ENCODE measurements at regions not wholly inside any gene's neighbourhood (a gene's known extent, or its start where the extent isn't known, plus 50 kb on each side); places are given as distances from the start of the nearest gene placed in this dataset.
"Not testable (repeated sequence)": the region's sequence is repeated elsewhere in the genome, so short reads cannot be mapped to it uniquely, and the experiment has no call there.

- Histone ChIP-seq H3K27ac (no peak overlapping the region), H3K4me1 (replicated peaks) (no peaks in the 10 kb centered on the region), H3K27me3 (replicated peaks) (no peaks in the 10 kb centered on the region), H3K36me3 (no peaks in the 10 kb centered on the region), H3K9me3 (replicated peaks) (no peaks in the 10 kb centered on the region), H3K4me3 (no peak overlapping the region)
- DNase-seq (ENCODE audit: low read depth in 1 of 2, low spot score in 2 of 2), result no peak
These were observed 201.3 kb upstream of the STS start for GRCh38 chrX:6946168-6946567.

- H3K27ac ChIP-seq, result no peak overlapping the region
- no peaks in the 10 kb centered on the region for H3K27me3 ChIP-seq (replicated peaks)
- H3K36me3 ChIP-seq, result no peaks in the 10 kb centered on the region
- H3K4me3 ChIP-seq, result no peak overlapping the region
- H3K9me3 ChIP-seq (replicated peaks), result no peaks in the 10 kb centered on the region
- DNase-seq (ENCODE audit: low read depth in 1 of 2, low spot score in 2 of 2), result no peak
- H3K4me1 ChIP-seq (replicated peaks), result no peaks in the 10 kb centered on the region
These were observed 206.5 kb upstream of the STS start for GRCh38 chrX:6941041-6941440.

- H3K27ac ChIP-seq; H3K36me3 ChIP-seq; H3K27me3 ChIP-seq (replicated peaks); H3K4me3 ChIP-seq; H3K4me1 ChIP-seq (replicated peaks); DNase-seq (ENCODE audit: low read depth in 1 of 2, low spot score in 2 of 2); H3K9me3 ChIP-seq (replicated peaks): not testable (repeated sequence)
These were observed 214.6 kb upstream of the STS start for GRCh38 chrX:6932942-6933341.

- Histone ChIP-seq H3K27me3 (replicated peaks) (no peaks in the 10 kb centered on the region), H3K27ac (no peak overlapping the region), H3K36me3 (no peaks in the 10 kb centered on the region), H3K4me1 (replicated peaks) (no peaks in the 10 kb centered on the region), H3K9me3 (replicated peaks) (no peaks in the 10 kb centered on the region), H3K4me3 (no peak overlapping the region)
- DNase-seq (ENCODE audit: low read depth in 1 of 2, low spot score in 2 of 2), result no peak
These were observed 217.1 kb upstream of the STS start for GRCh38 chrX:6930307-6930849.

- Histone ChIP-seq H3K9me3 (replicated peaks) (no peaks in the 10 kb centered on the region), H3K4me3 (no peak overlapping the region), H3K27ac (no peak overlapping the region), H3K4me1 (replicated peaks) (no peaks in the 10 kb centered on the region), H3K36me3 (no peaks in the 10 kb centered on the region), H3K27me3 (replicated peaks) (no peaks in the 10 kb centered on the region)
- DNase-seq (ENCODE audit: low read depth in 1 of 2, low spot score in 2 of 2), result no peak
These were observed 223.0 kb upstream of the STS start for GRCh38 chrX:6924443-6925077.

- Histone ChIP-seq H3K36me3 (no peaks in the 10 kb centered on the region), H3K27me3 (replicated peaks) (no peaks in the 10 kb centered on the region), H3K9me3 (replicated peaks) (no peaks in the 10 kb centered on the region), H3K4me3 (no peak overlapping the region), H3K27ac (no peak overlapping the region), H3K4me1 (replicated peaks) (no peaks in the 10 kb centered on the region)
- DNase-seq (ENCODE audit: low read depth in 1 of 2, low spot score in 2 of 2), result no peak
These were observed 229.8 kb upstream of the STS start for GRCh38 chrX:6917666-6918065.

GRCh38 chrX:6910218-6910617 lies 237.3 kb upstream of the STS start:
- Histone ChIP-seq H3K9me3 (replicated peaks) (no peaks in the 10 kb centered on the region), H3K27ac (no peak overlapping the region), H3K4me1 (replicated peaks) (no peaks in the 10 kb centered on the region), H3K36me3 (no peaks in the 10 kb centered on the region), H3K4me3 (no peak overlapping the region), H3K27me3 (replicated peaks) (no peaks in the 10 kb centered on the region)
- no peak for DNase-seq (ENCODE audit: low read depth in 1 of 2, low spot score in 2 of 2)

GRCh38 chrX:6909396-6909795 lies 238.1 kb upstream of the STS start:
- no peaks in the 10 kb centered on the region for H3K4me1 ChIP-seq (replicated peaks)
- DNase-seq (ENCODE audit: low read depth in 1 of 2, low spot score in 2 of 2), result no peak
- no peaks in the 10 kb centered on the region for H3K27me3 ChIP-seq (replicated peaks)
- no peak overlapping the region for H3K4me3 ChIP-seq
- H3K36me3 ChIP-seq, result no peaks in the 10 kb centered on the region
- H3K9me3 ChIP-seq (replicated peaks), result no peaks in the 10 kb centered on the region
- no peak overlapping the region for H3K27ac ChIP-seq

GRCh38 chrX:6906608-6907007 lies 240.9 kb upstream of the STS start:
- H3K27ac ChIP-seq, result no peak overlapping the region
- H3K27me3 ChIP-seq (replicated peaks), result no peaks in the 10 kb centered on the region
- no peak for DNase-seq (ENCODE audit: low read depth in 1 of 2, low spot score in 2 of 2)
- no peaks in the 10 kb centered on the region for H3K9me3 ChIP-seq (replicated peaks)
- no peaks in the 10 kb centered on the region for H3K36me3 ChIP-seq
- no peak overlapping the region for H3K4me3 ChIP-seq
- H3K4me1 ChIP-seq (replicated peaks), result no peaks in the 10 kb centered on the region

GRCh38 chrX:6904156-6904555 lies 243.4 kb upstream of the STS start:
- H3K4me3 ChIP-seq, result no peak overlapping the region
- no peaks in the 10 kb centered on the region for H3K9me3 ChIP-seq (replicated peaks)
- no peaks in the 10 kb centered on the region for H3K4me1 ChIP-seq (replicated peaks)
- DNase-seq (ENCODE audit: low read depth in 1 of 2, low spot score in 2 of 2), result no peak
- H3K36me3 ChIP-seq, result no peaks in the 10 kb centered on the region
- no peaks in the 10 kb centered on the region for H3K27me3 ChIP-seq (replicated peaks)
- H3K27ac ChIP-seq, result no peak overlapping the region

- no peak for DNase-seq (ENCODE audit: low read depth in 1 of 2, low spot score in 2 of 2)
- H3K4me1 ChIP-seq (replicated peaks), result no peaks in the 10 kb centered on the region
- no peak overlapping the region for H3K4me3 ChIP-seq
- H3K9me3 ChIP-seq (replicated peaks), result no peaks in the 10 kb centered on the region
- no peak overlapping the region for H3K27ac ChIP-seq
- no peaks in the 10 kb centered on the region for H3K36me3 ChIP-seq
- no peaks in the 10 kb centered on the region for H3K27me3 ChIP-seq (replicated peaks)
These were observed 249.1 kb upstream of the STS start for GRCh38 chrX:6898371-6898770.

GRCh38 chrX:6891404-6891803 lies 256.1 kb upstream of the STS start:
- DNase-seq (ENCODE audit: low read depth in 1 of 2, low spot score in 2 of 2), result no peak
- no peaks in the 10 kb centered on the region for H3K36me3 ChIP-seq
- no peaks in the 10 kb centered on the region for H3K27me3 ChIP-seq (replicated peaks)

GRCh38 chrX:6890544-6891261 lies 256.8 kb upstream of the STS start:
- H3K4me3 ChIP-seq, result no peak overlapping the region
- no peak for DNase-seq (ENCODE audit: low read depth in 1 of 2, low spot score in 2 of 2)
- H3K27me3 ChIP-seq (replicated peaks), result no peaks in the 10 kb centered on the region
- no peak overlapping the region for H3K27ac ChIP-seq
- H3K36me3 ChIP-seq, result no peaks in the 10 kb centered on the region
- no peaks in the 10 kb centered on the region for H3K9me3 ChIP-seq (replicated peaks)
- H3K4me1 ChIP-seq (replicated peaks), result no peaks in the 10 kb centered on the region

More at GRCh38 chrX:6891404-6891803, 256.1 kb upstream of the STS start:
- Histone ChIP-seq H3K9me3 (replicated peaks) (no peaks in the 10 kb centered on the region), H3K4me3 (no peak overlapping the region), H3K27ac (no peak overlapping the region), H3K4me1 (replicated peaks) (no peaks in the 10 kb centered on the region)

GRCh38 chrX:6885909-6886308 lies 261.6 kb upstream of the STS start:
- H3K4me3 ChIP-seq, result no peak overlapping the region
- no peaks in the 10 kb centered on the region for H3K27me3 ChIP-seq (replicated peaks)
- no peaks in the 10 kb centered on the region for H3K4me1 ChIP-seq (replicated peaks)
- H3K9me3 ChIP-seq (replicated peaks), result no peaks in the 10 kb centered on the region
- no peaks in the 10 kb centered on the region for H3K36me3 ChIP-seq
- no peak for DNase-seq (ENCODE audit: low read depth in 1 of 2, low spot score in 2 of 2)
- no peak overlapping the region for H3K27ac ChIP-seq

All from SJSA1 (cell line).